Esophagus muscularis mucosa (tissue), 4 donors: ENCODE measurements at regions not wholly inside any gene's neighbourhood (a gene's known extent, or its start where the extent isn't known, plus 50 kb on each side); places are given as distances from the start of the nearest gene placed in this dataset.

Experiments used
- CTCF ChIP-seq, 3 experiments: fragments of 200-600 bp in 2 of 3; fragments of 450-650 bp in 1 of 3; sonication (generic) in 2 of 3; IDR thresholded peaks; one replicate each; pipeline ENCODE4 v1.5.1; 2017 to 2019; ENCODE audit warnings: antibody characterized with exemption in 3 of 3, mild to moderate bottlenecking in 2 of 3, moderate library complexity in 1 of 3
- EP300 ChIP-seq: sonication (generic); formaldehyde crosslinking; IDR thresholded peaks from one replicate; pipeline ENCODE4 v1.6.1; 2017; ENCODE audit warnings: antibody characterized with exemption
- POLR2A ChIP-seq: fragments of 450-650 bp; IDR thresholded peaks from one replicate; pipeline ENCODE4 v1.6.1; 2017; ENCODE audit warnings: antibody characterized with exemption, moderate library complexity, mild to moderate bottlenecking, low read depth
- POLR2AphosphoS5 ChIP-seq, 2 donors: sonication (generic); formaldehyde crosslinking; IDR thresholded peaks; one replicate each; pipeline ENCODE4 v1.6.1; 2017; ENCODE audit warnings: antibody characterized with exemption in 2 of 2

- TF ChIP-seq CTCF (IDR thresholded peaks at IDR 0.05) (no peak), POLR2A (no peak), POLR2AphosphoS5 (IDR thresholded peaks at IDR 0.05) (no peak), EP300 (no peak)
Measured at GRCh38 chr2:236319036-236319435, 54.8 kb upstream of the ASB18 start.
